OCI-LY7 (cell line): ENCODE measurements at regions not wholly inside any gene's neighbourhood (a gene's known extent, or its start where the extent isn't known, plus 50 kb on each side); places are given as distances from the start of the nearest gene placed in this dataset.

Experiments
- BruUV-seq: library from RNA; stranded (reverse); fragments of 400-500 nt; replicated peaks from 2 replicates; lab custom pipeline; 2021; lab: Mats Ljungman, UMichigan
- CTCF ChIA-PET: fragments of 300-600 bp; sonication (Branson Sonifier 250); formaldehyde crosslinking; loops from one replicate; lab custom pipeline; 2022; ENCODE audit warnings: antibody characterized with exemption; ENCODE audit not compliant: unreplicated experiment; lab: Charles Lee
- POLR2A ChIA-PET: fragments of 300-600 bp; sonication (Branson Sonifier 250); formaldehyde crosslinking; loops from one replicate; lab custom pipeline; 2022; ENCODE audit warnings: antibody characterized with exemption; lab: Charles Lee
- DNase-seq: peaks from one replicate; pipeline ENCODE4 v3.0.0-alpha.2; 2015; ENCODE audit warnings: low spot score
- H2AFZ ChIP-seq: fragments of 200-600 bp; sonication (generic), shearing (Covaris generic); 2 replicates; pipeline ENCODE4 v1.6.1; 2014; ENCODE audit warnings: mild to moderate bottlenecking, antibody characterized with exemption, low read length, moderate library complexity
- H3K27ac ChIP-seq: fragments of 200-600 bp; sonication (generic); 2 replicates; pipeline ENCODE4 v1.5.1; 2014; ENCODE audit warnings: mixed run types, low read depth, mild to moderate bottlenecking, moderate library complexity, low read length, inconsistent platforms; ENCODE audit not compliant: poor library complexity, severe bottlenecking
- H3K36me3 ChIP-seq: fragments of 200-600 bp; sonication (generic); 2 replicates; pipeline ENCODE4 v1.6.1; 2014; ENCODE audit warnings: mild to moderate bottlenecking, antibody characterized with exemption, low read length, moderate library complexity, mixed read lengths; ENCODE audit not compliant: insufficient read depth
- H3K4me1 ChIP-seq: fragments of 200-600 bp; sonication (generic); 2 replicates; pipeline ENCODE4 v1.5.1; 2014; ENCODE audit warnings: mild to moderate bottlenecking, low read length; ENCODE audit not compliant: insufficient read depth, poor library complexity, severe bottlenecking
- H3K4me2 ChIP-seq: fragments of 200-600 bp; sonication (generic); 2 replicates; pipeline ENCODE4 v1.6.1; 2014; ENCODE audit warnings: mild to moderate bottlenecking, low read length
- H3K4me3 ChIP-seq: fragments of 200-600 bp; sonication (generic); 2 replicates; pipeline ENCODE4 v1.5.1; 2014; ENCODE audit warnings: mild to moderate bottlenecking, low read depth, low read length; ENCODE audit not compliant: poor library complexity, severe bottlenecking
- H3K79me2 ChIP-seq: fragments of 200-600 bp; sonication (generic); 2 replicates; pipeline ENCODE4 v1.6.1; 2016; ENCODE audit warnings: low read depth, mild to moderate bottlenecking, low read length, moderate library complexity, mixed read lengths; ENCODE audit not compliant: insufficient read depth
- H3K9me2 ChIP-seq: fragments of 200-600 bp; sonication (generic); 2 replicates; pipeline ENCODE4 v1.6.1; 2016; ENCODE audit warnings: mild to moderate bottlenecking, low read length, mixed read lengths; ENCODE audit not compliant: insufficient read depth
- H3K9me3 ChIP-seq: fragments of 200-600 bp; sonication (generic); 2 replicates; pipeline ENCODE4 v1.6.1; 2014; ENCODE audit warnings: mild to moderate bottlenecking, mixed run types, low read length, mixed read lengths
- H4K20me1 ChIP-seq: fragments of 200-600 bp; sonication (generic); 2 replicates; pipeline ENCODE4 v1.6.1; 2014; ENCODE audit warnings: mild to moderate bottlenecking, antibody characterized with exemption, low read length, moderate library complexity, mixed read lengths; ENCODE audit not compliant: insufficient read depth
- CTCF ChIP-seq: fragments of 200-600 bp; sonication (generic); conservative IDR thresholded peaks from 2 replicates; pipeline ENCODE4 v1.5.1; 2014; ENCODE audit warnings: mild to moderate bottlenecking, antibody characterized with exemption, low read length, moderate library complexity, mixed read lengths
- EZH2phosphoT487 ChIP-seq: fragments of 200-600 bp; sonication (generic); IDR thresholded peaks from 2 replicates; pipeline ENCODE4 v1.6.1; 2018; ENCODE audit warnings: low read depth, borderline replicate concordance, mild to moderate bottlenecking, mixed run types, antibody characterized with exemption, low read length, moderate library complexity, mixed read lengths
- intact Hi-C: fragments of 100-400 bp; cut with micrococcal nuclease; formaldehyde crosslinking; loops from one replicate; pipeline ENCODE4 v1.10.0; 2022; ENCODE audit not compliant: unreplicated experiment

GRCh38 chr12:75630091-75630490 lies 118.7 kb upstream of the KRR1 start:
- Histone ChIP-seq H2AFZ (no peak overlapping the region), H3K4me3 (no peak overlapping the region), H3K79me2 (no peaks in the 10 kb centered on the region), H3K4me1 (peaks cover 7% of the 10 kb centered on the region), H3K27ac (no peak overlapping the region), H3K9me2 (no peaks in the 10 kb centered on the region), H3K9me3 (no peaks in the 10 kb centered on the region), H4K20me1 (no peaks in the 10 kb centered on the region), H3K36me3 (no peaks in the 10 kb centered on the region), H3K4me2 (no peak overlapping the region)
- intact Hi-C loops: no loop called here
- no peak for TF ChIP-seq CTCF
- TF ChIP-seq EZH2phosphoT487: no peak
- POLR2A ChIA-PET: interaction anchor here (1.0 to 6.1 kb wide), 2 partner anchors 9 to 17 kb away, joined by 3 to 37 read pairs; no protein-coding TSS in a partner anchor
- CTCF ChIA-PET: no interaction called here
- no TSS peak for BruUV-seq
- DNase-seq: no peak

GRCh38 chr12:75628916-75629315 lies 117.5 kb upstream of the KRR1 start:
- no peaks in the 10 kb centered on the region for H4K20me1 ChIP-seq
- no peaks in the 10 kb centered on the region for H3K9me3 ChIP-seq
- ChIA-PET POLR2A (interaction anchor here (0.7 to 6.1 kb wide), 6 partner anchors 11 to 211 kb away, joined by 3 to 37 read pairs (median 3); no protein-coding TSS in a partner anchor), CTCF (no interaction called here)
- no TSS peak for BruUV-seq
- no peaks in the 10 kb centered on the region for H3K79me2 ChIP-seq
- no peak overlapping the region for H3K27ac ChIP-seq
- no peak overlapping the region for H3K4me3 ChIP-seq
- H3K9me2 ChIP-seq: no peaks in the 10 kb centered on the region
- H3K36me3 ChIP-seq: no peaks in the 10 kb centered on the region
- TF ChIP-seq EZH2phosphoT487: no peak
- TF ChIP-seq CTCF: no peak
- intact Hi-C loops: no loop called here
- peaks cover 7% of the 10 kb centered on the region for H3K4me1 ChIP-seq
- no peak overlapping the region for H3K4me2 ChIP-seq
- peak overlapping the region; percentile 63; the same call in 1 of the 2 replicates for H2AFZ ChIP-seq
- DNase-seq: no peak

- no peaks in the 10 kb centered on the region for H4K20me1 ChIP-seq
- TF ChIP-seq CTCF (no peak), EZH2phosphoT487 (no peak)
- H3K4me2 ChIP-seq: no peak overlapping the region
- ChIA-PET CTCF (no interaction called here), POLR2A (interaction anchor here (0.7 to 6.1 kb wide), 9 partner anchors 11 to 211 kb away, joined by 3 to 37 read pairs (median 3); no protein-coding TSS in a partner anchor)
- no TSS peak for BruUV-seq
- H3K79me2 ChIP-seq: no peaks in the 10 kb centered on the region
- H3K27ac ChIP-seq: no peak overlapping the region
- no peaks in the 10 kb centered on the region for H3K9me3 ChIP-seq
- no peaks in the 10 kb centered on the region for H3K9me2 ChIP-seq
- no peak for DNase-seq
- intact Hi-C loops: no loop called here
- H3K4me3 ChIP-seq: no peak overlapping the region
- H3K36me3 ChIP-seq: no peaks in the 10 kb centered on the region
- H2AFZ ChIP-seq: peak overlapping the region; percentile 63; the same call in 1 of the 2 replicates
- peaks cover 7% of the 10 kb centered on the region for H3K4me1 ChIP-seq
Measured at GRCh38 chr12:75628511-75628910, 117.1 kb upstream of the KRR1 start.
